H9 (cell line): ENCODE measurements at regions not wholly inside any gene's neighbourhood (a gene's known extent, or its start where the extent isn't known, plus 50 kb on each side); places are given as distances from the start of the nearest gene placed in this dataset.

Source experiments
- DNase-seq: peaks from one replicate; pipeline ENCODE4 v3.0.0-alpha.2; 2017
- H2AFZ ChIP-seq: one replicate; pipeline ENCODE4 v1.6.1; 2013; ENCODE audit warnings: mild to moderate bottlenecking, low read length, control low read depth, moderate library complexity
- H2AK5ac ChIP-seq: 2 replicates; pipeline ENCODE4 v1.6.1; 2013; ENCODE audit warnings: low read length, control low read depth, mixed read lengths; ENCODE audit not compliant: insufficient read length
- H2BK120ac ChIP-seq: one replicate; pipeline ENCODE4 v1.6.1; 2013; ENCODE audit warnings: low read depth, mild to moderate bottlenecking, low read length, control low read depth, inconsistent platforms; ENCODE audit not compliant: poor library complexity, severe bottlenecking
- H2BK12ac ChIP-seq: 2 replicates; pipeline ENCODE4 v1.6.1; 2013; ENCODE audit warnings: low read length, control low read depth, mixed read lengths, low read depth; ENCODE audit not compliant: insufficient read length
- H2BK15ac ChIP-seq: 2 replicates; pipeline ENCODE4 v1.6.1; 2013; ENCODE audit warnings: low read depth, low read length, control low read depth
- H2BK20ac ChIP-seq: one replicate; pipeline ENCODE4 v1.6.1; 2013; ENCODE audit warnings: low read depth, mild to moderate bottlenecking, low read length, control low read depth, inconsistent platforms; ENCODE audit not compliant: poor library complexity, severe bottlenecking
- H2BK5ac ChIP-seq: 2 replicates; pipeline ENCODE4 v1.6.1; 2013; ENCODE audit warnings: low read length, control low read depth, mixed read lengths; ENCODE audit not compliant: insufficient read length
- H3K14ac ChIP-seq: 2 replicates; pipeline ENCODE4 v1.6.1; 2013; ENCODE audit warnings: low read length, control low read depth; ENCODE audit not compliant: insufficient read depth
- H3K18ac ChIP-seq: 2 replicates; pipeline ENCODE4 v1.6.1; 2013; ENCODE audit warnings: low read depth, mild to moderate bottlenecking, mixed read lengths, low read length, control low read depth; ENCODE audit not compliant: insufficient read length
- H3K23ac ChIP-seq: 2 replicates; pipeline ENCODE4 v1.6.1; 2013; ENCODE audit warnings: low read length, control low read depth, mixed read lengths, low read depth; ENCODE audit not compliant: insufficient read length
- H3K23me2 ChIP-seq: 2 replicates; pipeline ENCODE4 v1.6.1; 2013; ENCODE audit warnings: low read depth, mild to moderate bottlenecking, mixed read lengths, low read length, control low read depth; ENCODE audit not compliant: insufficient read length, poor library complexity, severe bottlenecking
- H3K27ac ChIP-seq: 2 replicates; pipeline ENCODE4 v1.5.1; 2013; ENCODE audit warnings: low read length, control low read depth, mixed read lengths, low read depth; ENCODE audit not compliant: insufficient read length
- H3K27me3 ChIP-seq: 2 replicates; pipeline ENCODE4 v1.6.1; 2013; ENCODE audit warnings: low read length, control low read depth, inconsistent platforms; ENCODE audit not compliant: insufficient read depth
- H3K4ac ChIP-seq: 2 replicates; pipeline ENCODE4 v1.6.1; 2013; ENCODE audit warnings: low read depth, mild to moderate bottlenecking, control low read depth, inconsistent platforms, low read length, moderate library complexity
- H3K4me1 ChIP-seq: 2 replicates; pipeline ENCODE4 v1.6.1; 2013; ENCODE audit warnings: low read length, control low read depth, inconsistent platforms; ENCODE audit not compliant: insufficient read depth
- H3K4me2 ChIP-seq: 2 replicates; pipeline ENCODE4 v1.6.1; 2013; ENCODE audit warnings: low read length, control low read depth, mixed read lengths; ENCODE audit not compliant: insufficient read length, insufficient read depth
- H3K56ac ChIP-seq: 2 replicates; pipeline ENCODE4 v1.6.1; 2013; ENCODE audit warnings: low read depth, mild to moderate bottlenecking, mixed read lengths, low read length, control low read depth; ENCODE audit not compliant: insufficient read length
- H3K79me1 ChIP-seq: 2 replicates; pipeline ENCODE4 v1.6.1; 2013; ENCODE audit warnings: low read depth, mild to moderate bottlenecking, moderate library complexity, low read length, control low read depth, inconsistent platforms; ENCODE audit not compliant: insufficient read depth, poor library complexity, severe bottlenecking
- H3K79me2 ChIP-seq: 2 replicates; pipeline ENCODE4 v1.6.1; 2013; ENCODE audit warnings: low read length, control low read depth, inconsistent platforms; ENCODE audit not compliant: insufficient read depth
- H3K9ac ChIP-seq: 2 replicates; pipeline ENCODE4 v1.6.1; 2013; ENCODE audit warnings: low read length, control low read depth, mixed read lengths; ENCODE audit not compliant: insufficient read length; ENCODE audit errors: extremely low read depth
- H3K9me3 ChIP-seq: one replicate; pipeline ENCODE4 v1.6.1; 2013; ENCODE audit warnings: low read depth, low read length, inconsistent platforms; ENCODE audit not compliant: control insufficient read depth
- H3T11ph ChIP-seq: one replicate; pipeline ENCODE4 v1.6.1; 2013; ENCODE audit warnings: mild to moderate bottlenecking, low read length, control low read depth, inconsistent platforms
- H4K20me1 ChIP-seq: one replicate; pipeline ENCODE4 v1.6.1; 2013; ENCODE audit not compliant: control insufficient read depth, insufficient read length, insufficient read depth
- H4K5ac ChIP-seq: 2 replicates; pipeline ENCODE4 v1.6.1; 2013; ENCODE audit warnings: low read depth, mild to moderate bottlenecking, mixed read lengths, low read length, control low read depth; ENCODE audit not compliant: insufficient read length
- H4K8ac ChIP-seq: replicated peaks from 2 replicates; pipeline ENCODE4 v1.6.1; 2013; ENCODE audit warnings: low read length, control low read depth, mixed read lengths, low read depth; ENCODE audit not compliant: insufficient read length
- H4K91ac ChIP-seq: 2 replicates; pipeline ENCODE4 v1.6.1; 2013; ENCODE audit warnings: low read depth, mild to moderate bottlenecking, moderate library complexity, mixed read lengths, low read length, control low read depth; ENCODE audit not compliant: insufficient read length
- H3K27ac Mint-ChIP-seq, 3 experiments: 2 replicates in 2 of 3; 3 replicates in 1 of 3; pipeline ENCODE4 v1.8.0; 2020 to 2021; ENCODE audit warnings: mixed read lengths in 3 of 3, mild to moderate bottlenecking in 1 of 3, moderate library complexity in 1 of 3
- H3K27me3 Mint-ChIP-seq: 2 replicates; pipeline ENCODE4 v1.8.0; 2021; ENCODE audit warnings: low read depth, mild to moderate bottlenecking, moderate library complexity, mixed read lengths
- H3K36me3 Mint-ChIP-seq, 3 experiments: 2 replicates in 2 of 3; 3 replicates in 1 of 3; pipeline ENCODE4 v1.8.0; 2020 to 2021; ENCODE audit warnings: low read depth in 3 of 3, mixed read lengths in 3 of 3; ENCODE audit not compliant: insufficient read depth in 1 of 3
- H3K4me1 Mint-ChIP-seq, 2 experiments: 2 replicates each; pipeline ENCODE4 v1.8.0; 2020; ENCODE audit warnings: mixed read lengths in 2 of 2
- H3K4me3 Mint-ChIP-seq, 2 experiments: 2 replicates in 1 of 2; 3 replicates in 1 of 2; pipeline ENCODE4 v1.8.0; 2020 to 2021; ENCODE audit warnings: mild to moderate bottlenecking in 2 of 2, mixed read lengths in 2 of 2, moderate library complexity in 1 of 2
- H3K9me3 Mint-ChIP-seq, 2 experiments: 2 replicates in 1 of 2; 3 replicates in 1 of 2; pipeline ENCODE4 v1.8.0; 2020; ENCODE audit warnings: mild to moderate bottlenecking in 2 of 2, mixed read lengths in 2 of 2, moderate library complexity in 1 of 2
- WGBS: extraction: QIAGEN DNeasy Blood & Tissue Kit; methylation state at CpG from one replicate; pipeline ENCODE4 v1.1.7; 2013; ENCODE audit warnings: missing lambda C conversion rate, low lambda C conversion rate, mixed read lengths; ENCODE audit not compliant: insufficient read length; ENCODE audit errors: extremely low coverage; 5-methylcytosine and 5-hydroxymethylcytosine counted together
- TF ChIP-seq, protein P1 (sequence below): fragments of 200-600 bp; sonication (generic); conservative IDR thresholded peaks from 3 replicates; pipeline ENCODE4 v1.8.0; 2021; ENCODE audit warnings: antibody characterized with exemption, mild to moderate bottlenecking

DNA sequence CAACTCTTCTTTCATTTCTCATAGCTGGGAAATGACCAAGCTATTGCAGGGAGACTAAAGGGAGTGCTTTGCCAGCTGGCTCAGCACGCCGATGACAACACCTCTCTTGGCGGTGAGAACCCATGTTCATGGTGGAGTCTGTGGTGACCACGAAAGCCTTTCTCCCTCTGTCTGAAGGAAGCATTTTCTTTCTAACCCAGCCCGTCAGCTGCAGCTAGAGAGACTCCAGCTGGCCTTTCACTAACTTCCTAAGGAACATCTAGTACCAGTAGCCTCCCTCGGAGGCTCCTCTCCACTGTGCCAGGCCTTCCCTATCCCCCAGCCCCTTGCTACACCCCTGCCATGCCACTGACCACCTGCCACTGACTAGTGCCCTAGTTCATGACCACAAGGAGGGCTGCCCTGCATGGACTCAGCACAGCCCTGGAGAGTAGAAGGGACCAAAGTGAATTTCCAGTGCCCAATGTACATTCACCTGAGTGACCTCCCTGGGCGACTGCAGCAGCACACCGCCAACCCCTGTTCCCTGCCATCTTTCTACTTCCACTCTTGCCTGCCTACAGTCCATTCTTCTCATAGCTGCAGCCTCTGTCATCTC lies 81.3 kb downstream of the CBLN1 start:
- Histone ChIP-seq H2AFZ (no peak overlapping the region), H4K8ac (no peak overlapping the region), H3K18ac (no peak overlapping the region), H3K79me1 (no peaks in the 10 kb centered on the region), H3K27ac (no peak overlapping the region), H3K27me3 (no peaks in the 10 kb centered on the region), H3K4me1 (no peaks in the 10 kb centered on the region), H2BK20ac (no peak overlapping the region), H3K56ac (no peak overlapping the region), H3K9me3 (no peaks in the 10 kb centered on the region), H3K23me2 (no peaks in the 10 kb centered on the region), H2AK5ac (no peak overlapping the region), H3K23ac (no peak overlapping the region), H2BK120ac (no peak overlapping the region), H3K4ac (no peak overlapping the region), H3K9ac (no peak overlapping the region), H3K4me2 (no peak overlapping the region), H2BK12ac (no peak overlapping the region), H3T11ph (no peak overlapping the region), H2BK5ac (no peak overlapping the region), H3K14ac (no peak overlapping the region), H4K20me1 (no peaks in the 10 kb centered on the region), H4K5ac (no peak overlapping the region), H3K79me2 (no peaks in the 10 kb centered on the region), H4K91ac (no peak overlapping the region), H2BK15ac (no peak overlapping the region)
- no peak for DNase-seq
- H3K27me3 Mint-ChIP-seq, result peaks cover 12% of the 10 kb centered on the region
- no peaks in the 10 kb centered on the region for H3K36me3 Mint-ChIP-seq
- H3K9me3 Mint-ChIP-seq, result no peaks in the 10 kb centered on the region
- WGBS, result no CpG with 5 or more reads among the region's 8 CpGs
- TF ChIP-seq, protein P1, sequence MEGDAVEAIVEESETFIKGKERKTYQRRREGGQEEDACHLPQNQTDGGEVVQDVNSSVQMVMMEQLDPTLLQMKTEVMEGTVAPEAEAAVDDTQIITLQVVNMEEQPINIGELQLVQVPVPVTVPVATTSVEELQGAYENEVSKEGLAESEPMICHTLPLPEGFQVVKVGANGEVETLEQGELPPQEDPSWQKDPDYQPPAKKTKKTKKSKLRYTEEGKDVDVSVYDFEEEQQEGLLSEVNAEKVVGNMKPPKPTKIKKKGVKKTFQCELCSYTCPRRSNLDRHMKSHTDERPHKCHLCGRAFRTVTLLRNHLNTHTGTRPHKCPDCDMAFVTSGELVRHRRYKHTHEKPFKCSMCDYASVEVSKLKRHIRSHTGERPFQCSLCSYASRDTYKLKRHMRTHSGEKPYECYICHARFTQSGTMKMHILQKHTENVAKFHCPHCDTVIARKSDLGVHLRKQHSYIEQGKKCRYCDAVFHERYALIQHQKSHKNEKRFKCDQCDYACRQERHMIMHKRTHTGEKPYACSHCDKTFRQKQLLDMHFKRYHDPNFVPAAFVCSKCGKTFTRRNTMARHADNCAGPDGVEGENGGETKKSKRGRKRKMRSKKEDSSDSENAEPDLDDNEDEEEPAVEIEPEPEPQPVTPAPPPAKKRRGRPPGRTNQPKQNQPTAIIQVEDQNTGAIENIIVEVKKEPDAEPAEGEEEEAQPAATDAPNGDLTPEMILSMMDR, result no peak
- H3K4me1 Mint-ChIP-seq, result peaks cover 4 to 7% of the 10 kb centered on the region in 2 experiments; a peak in 3 of 4 replicates
- H3K27ac Mint-ChIP-seq, result no peak overlapping the region
- H3K4me3 Mint-ChIP-seq, result no peak overlapping the region
